ENCODE measurements at regions not wholly inside any gene's neighbourhood (a gene's known extent, or its start where the extent isn't known, plus 50 kb on each side); places are given as distances from the start of the nearest gene placed in this dataset.
A peak's percentile ranks its signal among the peaks of the same experiment; 100 is the strongest.

- no peak for DNase-seq
Measured at GRCh38 chr12:93256256-93256969, 121.3 kb upstream of the NUDT4 start.

GRCh38 chr12:93261505-93262094 is 116.1 kb upstream of the NUDT4 start:
- no peak for DNase-seq

- DNase-seq: no peak
Measured at GRCh38 chr12:93272997-93273396, 104.7 kb upstream of the NUDT4 start.

DNA sequence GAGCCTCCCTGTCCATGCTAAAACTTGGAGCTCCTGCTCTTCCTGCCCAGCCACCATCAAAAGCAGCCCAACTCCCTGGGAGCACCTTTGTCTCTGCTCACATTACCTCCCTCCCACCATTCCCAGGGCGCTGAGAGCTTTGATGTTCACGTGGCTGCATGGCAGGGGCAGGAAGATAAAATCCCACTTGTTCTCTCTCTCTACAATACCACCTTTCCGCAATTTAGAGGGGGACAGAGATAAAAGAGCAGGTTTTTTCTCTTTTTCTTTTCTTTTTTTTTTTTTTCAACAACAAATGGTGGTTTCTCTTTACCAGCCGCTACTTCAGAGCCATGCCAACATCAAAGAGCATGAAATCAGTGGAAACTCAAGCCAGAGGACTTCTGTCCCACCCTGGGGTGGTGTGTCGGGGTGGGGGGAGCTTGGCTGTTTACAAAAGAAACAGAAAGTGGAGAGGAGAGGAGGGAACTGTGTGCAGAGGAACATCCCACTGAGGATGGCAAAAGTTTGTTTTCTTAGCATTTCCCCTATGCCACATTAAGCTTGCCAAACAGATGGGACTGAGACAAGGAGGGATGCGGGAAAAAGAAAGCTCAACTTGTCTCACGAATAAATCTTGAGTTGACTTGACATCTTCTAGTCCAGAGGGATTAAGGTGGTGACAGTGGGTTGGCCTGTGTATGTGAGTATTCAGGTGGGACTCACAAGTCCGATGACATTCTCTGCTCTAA is 103.7 kb upstream of the NUDT4 start:
- no peak for DNase-seq

- DNase-seq: no peak
Measured at GRCh38 chr12:93274937-93275336, 102.8 kb upstream of the NUDT4 start.

GRCh38 chr12:93275589-93275988 is 102.1 kb upstream of the NUDT4 start:
- DNase-seq: no peak

DNA sequence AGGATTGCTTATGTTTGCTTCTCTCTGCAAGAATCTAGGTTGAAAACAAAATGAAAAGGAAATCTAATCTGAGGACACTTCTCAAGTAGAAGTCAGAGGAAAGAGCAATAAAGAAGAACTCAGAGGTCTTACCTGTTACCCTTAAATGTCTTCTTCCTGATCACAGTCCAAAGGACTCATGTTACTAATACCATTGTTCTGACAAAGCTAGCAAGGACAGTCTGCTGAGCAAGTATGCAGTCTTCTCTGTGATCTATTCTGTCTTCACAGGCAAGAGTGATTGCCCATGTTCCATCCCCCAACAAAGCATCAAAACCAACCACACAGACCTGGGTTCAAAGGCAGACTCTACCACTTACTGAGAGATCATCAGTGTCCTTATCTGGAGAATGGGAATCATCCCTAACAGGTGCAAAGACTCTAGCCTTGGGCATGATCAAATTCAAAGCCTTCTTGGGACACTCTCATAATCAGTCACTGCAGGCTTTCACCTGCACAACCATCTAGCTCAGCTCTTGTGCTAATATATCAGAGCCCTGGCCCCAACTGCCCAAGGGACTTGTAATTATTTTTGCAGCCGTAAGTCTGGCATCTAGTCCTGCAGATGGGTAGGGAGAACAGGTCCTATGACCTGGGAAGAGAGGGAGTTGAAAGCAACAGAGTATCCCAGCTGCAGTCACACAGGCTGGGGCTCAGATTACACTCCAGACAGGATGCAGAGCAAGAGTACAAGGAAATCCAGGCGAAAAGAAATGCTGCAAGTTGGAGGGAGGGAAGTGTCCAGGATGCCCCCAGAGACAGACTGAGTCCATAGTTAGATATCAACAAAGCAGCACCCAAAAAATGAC is 97.9 kb upstream of the NUDT4 start:
- DNase-seq: peak; percentile 65

DNA sequence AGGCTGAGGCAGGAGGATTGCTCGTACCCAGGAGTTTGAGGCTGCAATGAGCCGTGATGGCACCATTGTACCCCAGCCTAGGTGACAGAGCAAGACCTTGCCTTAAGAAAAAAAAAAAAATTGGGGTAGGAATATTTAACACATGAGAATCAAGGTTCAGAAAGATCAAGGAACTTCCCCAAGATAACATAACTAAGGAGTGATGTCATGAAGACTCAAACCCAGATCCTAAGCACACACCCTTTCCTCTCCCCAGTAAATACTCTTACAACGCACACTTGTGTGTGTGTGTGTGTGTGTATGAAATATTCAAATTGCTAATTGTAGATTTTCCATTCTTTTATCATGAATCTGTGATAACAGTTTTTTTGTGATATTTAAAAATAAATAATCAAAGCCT is 90.6 kb upstream of the NUDT4 start:
- no peak for DNase-seq

DNA sequence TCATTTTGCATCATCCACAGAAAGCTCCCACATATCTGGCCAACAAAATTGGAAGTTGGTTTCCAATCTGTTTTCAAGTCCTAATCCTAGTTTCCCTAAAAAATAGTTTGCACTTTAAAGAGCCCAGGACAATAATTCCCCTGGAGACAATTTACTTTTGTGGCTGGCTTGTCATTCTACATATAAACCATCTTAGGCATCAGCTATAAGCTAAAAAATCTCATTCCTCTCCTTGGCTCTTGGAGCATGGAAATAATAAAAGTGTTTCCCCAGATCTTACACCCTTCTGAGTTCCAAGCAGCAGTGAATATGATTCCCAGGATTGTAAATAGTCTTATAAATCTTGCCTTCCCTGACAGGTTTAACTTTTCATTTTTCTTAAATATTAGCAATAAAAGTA is 89.1 kb upstream of the NUDT4 start:
- DNase-seq: no peak

GRCh38 chr12:93290391-93290790 is 87.3 kb upstream of the NUDT4 start:
- DNase-seq: no peak

- DNase-seq: no peak
Measured at GRCh38 chr12:93292213-93292612, 85.5 kb upstream of the NUDT4 start.

GRCh38 chr12:93292731-93293566 is 84.8 kb upstream of the NUDT4 start:
- no peak for DNase-seq

DNA sequence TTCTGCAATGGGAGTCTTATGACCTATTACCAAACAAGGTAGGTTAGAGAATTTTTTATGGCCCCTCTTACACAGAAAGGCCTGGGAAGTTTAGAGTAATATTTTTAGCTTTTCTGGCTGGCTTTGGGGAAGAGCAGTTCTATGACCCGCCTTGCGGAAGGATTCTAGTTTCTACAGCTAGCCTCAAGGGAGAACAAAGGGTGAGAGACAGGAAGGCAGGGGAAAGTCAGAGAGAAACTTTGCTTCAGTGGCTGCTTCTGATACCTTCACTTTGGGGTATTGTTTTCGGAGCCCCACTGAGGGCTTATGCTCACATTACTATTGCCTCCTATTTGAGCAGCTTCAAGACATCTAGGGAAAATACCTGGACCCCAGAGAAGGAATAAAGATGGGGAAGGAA is 80.7 kb upstream of the NUDT4 start:
- DNase-seq: no peak

DNA sequence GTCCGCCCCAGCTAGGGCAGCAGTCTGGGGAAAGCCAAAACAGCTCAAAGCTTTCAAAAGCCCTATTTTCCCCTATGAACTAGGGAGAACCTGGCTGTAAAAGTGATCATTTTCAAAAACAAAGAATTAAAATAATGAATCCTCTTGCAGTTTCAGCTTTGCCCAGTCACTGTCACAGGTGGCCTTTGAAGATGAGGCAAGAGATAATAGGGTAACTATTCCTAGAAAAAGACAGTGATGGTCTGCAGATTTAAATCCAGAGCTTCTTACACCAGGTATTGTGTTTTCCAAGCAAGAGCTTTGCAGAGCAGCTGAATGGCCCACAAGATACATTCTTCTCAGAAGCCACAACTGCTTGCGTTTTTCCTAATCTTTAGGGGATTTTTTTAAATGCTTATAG is 80.2 kb upstream of the NUDT4 start:
- DNase-seq: no peak

DNA sequence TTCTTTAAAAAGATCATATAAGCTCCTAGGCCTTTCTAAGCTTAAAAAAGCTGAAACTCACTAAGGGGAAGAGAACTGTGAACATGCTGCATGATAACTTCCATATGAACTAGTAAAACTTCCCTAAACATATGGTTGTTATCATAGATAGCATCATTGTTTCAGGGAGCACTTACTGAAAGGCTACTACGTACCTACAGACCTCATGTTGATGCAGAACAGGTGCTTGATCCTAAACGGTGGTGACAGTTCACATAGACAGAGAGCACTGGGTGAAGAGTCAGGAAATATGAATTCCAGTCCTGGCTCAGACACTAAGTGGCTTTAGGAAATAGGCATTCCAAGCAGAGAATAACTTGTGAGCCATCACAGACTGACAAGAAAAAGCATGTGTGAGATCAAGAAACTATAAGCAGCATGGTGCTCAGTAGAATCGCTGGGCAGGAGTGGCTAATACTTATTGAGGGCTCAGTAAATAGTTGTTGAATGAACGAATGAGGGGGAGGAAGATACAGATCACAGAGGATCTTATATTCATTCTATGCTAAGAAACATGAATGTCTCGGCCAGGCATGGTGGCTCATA is 78.4 kb upstream of the NUDT4 start:
- DNase-seq: no peak

DNA sequence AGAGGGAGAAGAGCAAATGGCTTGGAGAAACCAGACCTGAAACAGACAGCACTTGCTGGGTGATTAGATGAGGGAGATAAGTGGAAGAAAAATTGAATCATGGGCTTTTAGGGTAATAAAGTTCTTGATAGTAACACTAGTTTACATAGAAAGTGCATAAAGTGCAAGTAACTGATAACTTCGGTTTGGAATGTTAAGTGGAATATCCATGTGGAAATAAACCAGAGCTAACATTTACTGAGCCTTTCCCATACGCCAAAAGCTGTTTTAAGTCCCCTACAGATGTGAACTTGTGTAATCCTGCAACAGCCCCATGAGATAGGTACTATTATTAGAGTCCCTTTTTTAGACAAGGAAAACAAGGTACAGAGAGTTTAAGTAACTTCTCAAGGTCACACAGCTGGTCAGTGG is 77.1 kb upstream of the NUDT4 start:
- no peak for DNase-seq

DNA sequence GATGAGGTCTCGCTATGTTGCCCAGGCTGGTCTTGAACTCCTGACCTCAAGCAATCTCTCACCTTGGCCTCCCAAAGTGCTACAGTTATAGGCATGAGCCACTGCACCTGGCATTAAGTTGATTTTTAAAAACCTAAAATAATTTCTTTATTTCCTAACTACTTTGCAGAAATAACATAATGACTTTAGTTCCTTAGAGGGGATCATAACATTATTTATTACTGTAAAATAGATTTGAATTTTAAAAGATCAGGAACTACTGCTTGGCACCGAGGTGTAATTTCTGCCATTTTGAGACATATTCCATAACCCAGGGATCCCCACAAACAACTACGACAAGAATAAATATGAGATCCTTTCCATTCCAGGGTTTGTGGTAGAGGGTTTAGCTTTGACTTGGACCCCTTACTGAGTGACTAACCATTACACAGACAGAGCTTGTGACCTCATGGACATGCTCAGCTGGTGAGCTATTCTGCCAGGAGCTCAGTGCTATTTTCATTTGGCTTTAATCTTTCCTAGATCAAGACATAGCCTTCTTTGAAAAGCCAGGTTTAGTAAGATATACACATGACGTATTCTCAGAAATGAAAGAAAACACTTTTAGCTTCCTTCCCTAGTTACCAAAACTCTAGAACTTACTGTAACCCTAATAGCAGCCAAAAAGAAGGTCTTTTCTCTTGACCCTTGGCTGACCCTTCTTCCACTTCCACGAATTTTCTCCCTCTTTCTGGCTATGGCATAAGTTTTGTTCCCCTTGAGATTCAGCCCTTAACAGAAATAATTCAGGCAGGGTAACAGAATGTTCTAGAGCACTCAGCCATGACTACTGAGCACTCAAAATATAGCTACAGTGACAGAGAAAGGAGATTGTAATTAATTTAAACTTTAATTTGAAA is 75.1 kb upstream of the NUDT4 start:
- no peak for DNase-seq

GRCh38 chr12:93306636-93307035 is 71.1 kb upstream of the NUDT4 start:
- DNase-seq: no peak

GRCh38 chr12:93308281-93308680 is 69.4 kb upstream of the NUDT4 start:
- no peak for DNase-seq

DNA sequence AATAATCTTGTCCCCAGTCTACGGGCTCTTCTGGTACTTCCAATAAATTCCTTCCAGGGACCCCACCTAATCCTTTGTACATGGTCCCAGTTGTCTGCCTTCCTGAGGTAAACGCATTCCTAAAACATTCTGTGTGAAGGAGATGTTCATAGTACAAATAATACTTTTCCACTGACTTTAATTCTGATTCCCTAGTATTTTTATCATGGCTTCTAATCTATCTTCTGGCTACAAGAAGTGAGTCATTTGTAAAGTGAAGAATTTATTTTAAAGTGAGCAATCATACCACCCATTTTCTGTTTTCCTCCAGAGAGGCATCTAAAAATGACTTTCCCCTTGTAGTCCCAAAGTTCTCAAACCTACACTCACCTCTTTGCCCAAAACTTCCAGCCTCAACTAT is 65.9 kb upstream of the NUDT4 start:
- no peak for DNase-seq

DNA sequence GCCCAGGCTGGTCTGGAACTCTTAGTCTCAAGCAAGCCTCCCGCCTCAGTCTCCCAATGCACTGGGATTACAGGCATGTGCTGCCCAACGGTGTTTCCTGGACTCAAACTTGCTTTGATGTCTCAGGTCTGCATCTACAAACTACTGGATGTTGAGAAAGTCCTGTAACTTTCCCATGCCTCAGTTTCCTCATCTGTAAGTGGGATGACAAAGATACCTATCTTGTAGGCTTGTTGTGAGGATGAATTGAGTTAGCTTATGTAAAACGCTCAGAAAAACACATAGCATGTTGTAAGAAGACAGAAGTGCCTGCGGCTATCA is 63.6 kb upstream of the NUDT4 start:
- no peak for DNase-seq

All from DMS153 (cell line).